Activated CD8-positive, alpha-beta T cell treated with anti-CD3 and anti-CD28 coated beads, Interleukin-2, amount 10 ng/mL, durations not matched to agents 7 days and 5 days (primary cell): ENCODE measurements at regions not wholly inside any gene's neighbourhood (a gene's known extent, or its start where the extent isn't known, plus 50 kb on each side); places are given as distances from the start of the nearest gene placed in this dataset.

Experiments used
- ATAC-seq: fragments of 150-1000 bp; cut with Tn5 transposase; one replicate; pipeline ENCODE4 v1.10.0; 2021; ENCODE audit warnings: moderate library complexity
- CTCF ChIA-PET: fragments of 350-600 bp; sonication (Branson Sonifier 250); formaldehyde crosslinking; loops from one replicate; lab custom pipeline; 2021; ENCODE audit warnings: antibody characterized with exemption; lab: Charles Lee
- POLR2A ChIA-PET: fragments of 350-600 bp; sonication (Branson Sonifier 250); formaldehyde crosslinking; loops from one replicate; lab custom pipeline; 2021; ENCODE audit warnings: antibody characterized with exemption; lab: Charles Lee
- DNase-seq: peaks from one replicate; pipeline ENCODE4 v3.0.0-alpha.2; 2020
- H3K27ac Mint-ChIP-seq: one replicate; pipeline ENCODE4 v1.8.0; 2021; ENCODE audit warnings: mild to moderate bottlenecking, mixed read lengths
- H3K27me3 Mint-ChIP-seq: one replicate; pipeline ENCODE4 v1.8.0; 2021; ENCODE audit warnings: low read depth, mixed read lengths
- H3K36me3 Mint-ChIP-seq: one replicate; pipeline ENCODE4 v1.8.0; 2021; ENCODE audit warnings: low read depth, mixed read lengths
- H3K4me1 Mint-ChIP-seq: one replicate; pipeline ENCODE4 v1.8.0; 2021; ENCODE audit warnings: low read depth, mixed read lengths
- H3K4me3 Mint-ChIP-seq: one replicate; pipeline ENCODE4 v1.8.0; 2021; ENCODE audit warnings: mild to moderate bottlenecking, mixed read lengths
- H3K9me3 Mint-ChIP-seq: one replicate; pipeline ENCODE4 v1.8.0; 2022; ENCODE audit warnings: mixed read lengths; ENCODE audit not compliant: insufficient read depth

DNA sequence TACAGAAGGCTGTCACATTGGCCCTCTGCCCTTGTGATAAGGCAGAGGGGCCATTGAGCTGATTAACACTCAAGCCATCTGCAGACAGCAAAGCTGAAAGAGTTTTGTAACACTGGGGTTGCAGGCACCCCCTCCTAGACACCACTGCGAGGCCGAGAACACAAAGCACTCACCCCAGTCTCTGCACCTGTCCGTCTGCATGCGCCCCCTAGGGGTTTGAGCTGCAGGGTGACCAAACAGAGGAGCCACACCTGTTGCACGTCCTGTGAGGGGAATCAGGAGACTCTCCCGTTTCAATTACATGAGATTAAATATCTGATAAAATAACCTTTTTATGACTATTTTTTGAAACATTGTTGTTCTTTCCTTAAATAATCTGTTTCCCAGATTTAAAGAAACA is 1180.4 kb downstream of the CDH9 start:
- Mint-ChIP-seq H3K36me3 (no peaks in the 10 kb centered on the region), H3K27me3 (no peaks in the 10 kb centered on the region), H3K4me3 (no peak overlapping the region), H3K4me1 (no peaks in the 10 kb centered on the region), H3K9me3 (peaks cover 26% of the 10 kb centered on the region), H3K27ac (no peak overlapping the region)
- ATAC-seq (no peak), DNase-seq (no peak)
- ChIA-PET CTCF (no interaction called here), POLR2A (no interaction called here)

GRCh38 chr5:25851301-25851700 is 1187.1 kb downstream of the CDH9 start:
- Mint-ChIP-seq H3K27ac (no peak overlapping the region), H3K4me3 (no peak overlapping the region), H3K4me1 (no peaks in the 10 kb centered on the region), H3K36me3 (no peaks in the 10 kb centered on the region), H3K27me3 (no peaks in the 10 kb centered on the region), H3K9me3 (peaks cover 23% of the 10 kb centered on the region)
- ATAC-seq (no peak), DNase-seq (no peak)
- CTCF ChIA-PET: no interaction called here
- POLR2A ChIA-PET: no interaction called here

DNA sequence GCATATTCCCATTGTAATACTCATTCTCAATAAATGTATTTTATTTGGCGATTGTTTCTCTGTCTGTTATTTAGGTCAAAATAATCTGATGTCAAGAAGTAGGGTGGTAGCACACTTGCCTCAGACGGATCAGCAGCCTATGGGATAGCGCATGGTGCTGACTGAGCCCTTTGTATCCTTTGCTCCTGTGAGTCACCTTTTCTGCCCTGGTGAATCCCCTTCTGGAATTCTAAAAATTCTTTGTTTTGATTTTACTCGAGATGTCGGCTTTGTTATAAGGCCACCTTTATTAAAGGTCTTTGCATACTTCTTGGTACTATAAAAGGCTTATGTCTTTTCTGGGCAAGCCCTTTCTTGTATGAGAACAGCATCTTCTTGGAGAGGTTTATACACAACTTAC is 1187.8 kb downstream of the CDH9 start:
- Mint-ChIP-seq H3K9me3 (peaks cover 17% of the 10 kb centered on the region), H3K4me3 (no peak overlapping the region), H3K27me3 (no peaks in the 10 kb centered on the region), H3K36me3 (no peaks in the 10 kb centered on the region), H3K4me1 (no peaks in the 10 kb centered on the region), H3K27ac (no peak overlapping the region)
- DNase-seq (no peak), ATAC-seq (no peak)
- POLR2A ChIA-PET: no interaction called here
- CTCF ChIA-PET: no interaction called here

GRCh38 chr5:25849270-25849669 is 1189.1 kb downstream of the CDH9 start:
- Mint-ChIP-seq H3K4me3 (no peak overlapping the region), H3K27ac (no peak overlapping the region), H3K4me1 (no peaks in the 10 kb centered on the region), H3K36me3 (no peaks in the 10 kb centered on the region), H3K9me3 (peaks cover 17% of the 10 kb centered on the region), H3K27me3 (no peaks in the 10 kb centered on the region)
- ChIA-PET CTCF (no interaction called here), POLR2A (no interaction called here)
- ATAC-seq (no peak), DNase-seq (no peak)

- Mint-ChIP-seq H3K4me3 (no peak overlapping the region), H3K27ac (no peak overlapping the region), H3K27me3 (no peaks in the 10 kb centered on the region), H3K4me1 (no peaks in the 10 kb centered on the region), H3K9me3 (peaks cover 16% of the 10 kb centered on the region), H3K36me3 (no peaks in the 10 kb centered on the region)
- DNase-seq: no peak
- ATAC-seq: no peak
- ChIA-PET POLR2A (no interaction called here), CTCF (no interaction called here)
Observed at GRCh38 chr5:25823330-25823873, 1178.6 kb upstream of the CDH10 start.
